VCaP (cell line): ENCODE measurements at regions not wholly inside any gene's neighbourhood (a gene's known extent, or its start where the extent isn't known, plus 50 kb on each side); places are given as distances from the start of the nearest gene placed in this dataset.
"Not testable (repeated sequence)": the region's sequence is repeated elsewhere in the genome, so short reads cannot be mapped to it uniquely, and the experiment has no call there.

ENCODE experiments used
- H3K27ac ChIP-seq: fragments of 450-650 bp; 2 replicates; pipeline ENCODE4 v1.5.1; 2017
- CTCF ChIP-seq: fragments of 450-650 bp; conservative IDR thresholded peaks from 2 replicates; pipeline ENCODE4 v1.5.1; 2017; ENCODE audit warnings: mild to moderate bottlenecking, moderate library complexity

GRCh38 chr13:54424344-54424743 is 1395.7 kb downstream of the OLFM4 start:
- TF ChIP-seq CTCF, result no peak
- H3K27ac ChIP-seq, result no peak overlapping the region

GRCh38 chr13:54433493-54434206 is 1405.0 kb downstream of the OLFM4 start:
- H3K27ac ChIP-seq, result no peak overlapping the region

GRCh38 chr13:54440853-54441400 is 1412.3 kb downstream of the OLFM4 start:
- not testable (repeated sequence) for H3K27ac ChIP-seq

More at GRCh38 chr13:54433493-54434206, 1405.0 kb downstream of the OLFM4 start:
- TF ChIP-seq CTCF, result no peak

GRCh38 chr13:54445453-54445852 is 1416.8 kb downstream of the OLFM4 start:
- TF ChIP-seq CTCF, result no peak
- H3K27ac ChIP-seq, result no peak overlapping the region

GRCh38 chr13:54445865-54446264 is 1417.3 kb downstream of the OLFM4 start:
- TF ChIP-seq CTCF, result no peak

GRCh38 chr13:54449922-54450321 is 1421.3 kb downstream of the OLFM4 start:
- no peak overlapping the region for H3K27ac ChIP-seq
- peak; percentile 81 for TF ChIP-seq CTCF

More at GRCh38 chr13:54445865-54446264, 1417.3 kb downstream of the OLFM4 start:
- H3K27ac ChIP-seq, result no peak overlapping the region

GRCh38 chr13:54484166-54484565 is 1455.6 kb downstream of the OLFM4 start:
- TF ChIP-seq CTCF, result no peak
- H3K27ac ChIP-seq, result no peak overlapping the region
